GM19463 (cell line): ENCODE measurements at regions not wholly inside any gene's neighbourhood (a gene's known extent, or its start where the extent isn't known, plus 50 kb on each side); places are given as distances from the start of the nearest gene placed in this dataset.

ENCODE experiments used
- ATAC-seq: cut with Tn5 transposase; IDR thresholded peaks from one replicate; pipeline ENCODE4 v1.9.1; 2021; ENCODE audit warnings: mild to moderate bottlenecking, moderate library complexity; ENCODE audit not compliant: unreplicated experiment

- no peak for ATAC-seq
These were observed 1430.4 kb upstream of the LRRTM1 start for GRCh38 chr2:81734981-81735380.

- no peak for ATAC-seq
These were observed 1410.3 kb upstream of the LRRTM1 start for GRCh38 chr2:81714817-81715216.

- ATAC-seq = no peak
These were observed 1402.3 kb upstream of the LRRTM1 start for GRCh38 chr2:81706856-81707255.

DNA sequence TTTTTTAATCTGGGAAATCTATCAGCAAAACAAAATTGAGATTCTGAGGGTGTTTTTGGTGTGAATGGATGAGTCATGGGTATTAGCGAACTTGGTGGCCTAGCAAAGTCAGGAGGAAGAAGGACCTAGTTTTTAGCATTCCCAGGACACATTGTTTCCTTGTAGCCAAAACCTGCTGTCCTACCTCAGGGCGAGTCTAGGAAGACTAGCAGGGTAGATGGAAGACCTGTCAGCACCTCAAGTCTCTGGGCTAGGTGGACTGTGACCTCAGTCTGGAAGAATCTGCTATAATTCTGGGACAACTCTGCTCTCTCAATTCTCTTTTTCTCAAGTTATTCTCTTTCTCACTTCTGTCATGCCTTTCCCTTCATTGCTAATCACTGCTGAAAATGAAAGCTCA lies 1399.3 kb upstream of the LRRTM1 start:
- ATAC-seq = no peak

GRCh38 chr2:81692566-81692965 lies 1388.0 kb upstream of the LRRTM1 start:
- ATAC-seq = no peak

GRCh38 chr2:81675641-81676040 lies 1371.1 kb upstream of the LRRTM1 start:
- no peak for ATAC-seq

DNA sequence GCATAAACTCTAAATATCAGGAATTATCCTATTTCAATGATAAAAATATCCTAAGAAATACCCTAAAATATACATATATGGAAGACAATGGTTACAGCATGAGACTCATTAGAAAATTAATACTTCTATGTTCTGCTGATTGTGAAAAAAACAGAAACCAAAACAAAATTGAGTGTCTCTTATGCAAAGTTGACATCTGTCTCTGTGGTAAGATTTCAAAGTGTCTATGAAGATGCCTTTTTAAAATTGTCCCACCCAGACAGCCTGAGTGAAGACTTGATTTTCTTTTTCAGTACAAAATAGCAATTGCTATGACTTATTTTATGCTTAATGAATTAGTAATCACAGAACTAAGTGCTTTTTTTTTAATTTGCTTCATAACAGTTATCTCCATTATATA lies 1368.4 kb upstream of the LRRTM1 start:
- ATAC-seq = peak; percentile 63

DNA sequence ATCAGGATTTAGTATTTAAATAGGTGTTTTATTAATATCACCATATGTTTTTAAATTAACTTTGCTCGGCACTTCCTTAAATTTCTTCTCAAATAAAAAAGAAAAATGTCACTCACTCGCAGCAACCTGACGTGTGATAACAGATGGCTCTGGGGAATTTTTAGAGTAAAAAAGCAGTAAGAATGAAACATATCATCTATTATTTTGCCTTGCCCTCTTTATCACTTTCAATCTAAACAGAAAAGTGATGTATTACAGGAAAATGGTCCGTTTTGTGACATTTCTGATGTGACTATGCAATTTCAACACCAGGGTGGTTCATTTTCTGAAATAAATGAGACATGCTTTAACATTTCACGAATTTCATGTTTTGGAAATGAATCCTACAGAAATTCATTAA lies 1368.0 kb upstream of the LRRTM1 start:
- ATAC-seq = peak; percentile 45

DNA sequence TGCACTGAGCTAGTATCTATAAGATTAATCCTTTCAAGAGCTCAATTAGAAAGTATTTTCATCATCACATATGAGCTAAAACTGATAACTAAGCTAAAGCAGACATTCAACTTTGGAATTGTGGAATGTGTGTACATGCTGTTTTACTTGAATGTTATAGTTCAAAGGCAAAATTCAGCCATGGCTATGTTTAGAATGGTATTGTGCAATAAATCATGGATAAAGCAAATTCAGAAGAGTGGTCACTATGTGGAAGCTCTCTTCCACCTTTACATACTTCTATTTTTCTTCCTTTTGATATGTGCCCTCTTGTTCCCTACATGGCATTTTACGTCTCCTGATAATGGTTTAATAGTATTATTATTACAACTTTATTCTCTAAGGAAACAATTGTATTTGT lies 1366.3 kb upstream of the LRRTM1 start:
- no peak for ATAC-seq

DNA sequence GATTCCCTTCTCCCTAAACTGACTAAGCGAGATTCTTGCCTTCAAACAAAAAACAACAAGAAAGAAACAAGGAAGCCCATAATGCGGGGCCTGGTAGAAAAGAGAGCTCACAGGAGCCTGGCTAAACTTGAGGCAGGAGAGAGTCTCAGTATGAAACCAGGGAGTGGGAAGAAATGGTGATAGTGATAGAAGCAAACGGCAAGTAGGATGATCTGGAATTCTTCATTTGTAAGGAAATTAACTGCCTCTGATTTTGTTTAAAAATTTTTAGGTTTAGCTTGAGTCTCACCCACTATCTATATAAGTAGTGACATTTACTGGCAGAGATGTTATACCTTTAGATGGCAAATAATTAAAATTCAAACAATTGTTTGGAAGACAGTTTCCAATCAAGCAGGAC lies 1356.5 kb upstream of the LRRTM1 start:
- ATAC-seq = no peak

- no peak for ATAC-seq
These were observed 1353.7 kb upstream of the LRRTM1 start for GRCh38 chr2:81658227-81658626.

- no peak for ATAC-seq
These were observed 1345.8 kb upstream of the LRRTM1 start for GRCh38 chr2:81650048-81650971.

GRCh38 chr2:81648806-81649205 lies 1344.3 kb upstream of the LRRTM1 start:
- ATAC-seq = no peak

- ATAC-seq = no peak
These were observed 1343.8 kb upstream of the LRRTM1 start for GRCh38 chr2:81648370-81648769.

DNA sequence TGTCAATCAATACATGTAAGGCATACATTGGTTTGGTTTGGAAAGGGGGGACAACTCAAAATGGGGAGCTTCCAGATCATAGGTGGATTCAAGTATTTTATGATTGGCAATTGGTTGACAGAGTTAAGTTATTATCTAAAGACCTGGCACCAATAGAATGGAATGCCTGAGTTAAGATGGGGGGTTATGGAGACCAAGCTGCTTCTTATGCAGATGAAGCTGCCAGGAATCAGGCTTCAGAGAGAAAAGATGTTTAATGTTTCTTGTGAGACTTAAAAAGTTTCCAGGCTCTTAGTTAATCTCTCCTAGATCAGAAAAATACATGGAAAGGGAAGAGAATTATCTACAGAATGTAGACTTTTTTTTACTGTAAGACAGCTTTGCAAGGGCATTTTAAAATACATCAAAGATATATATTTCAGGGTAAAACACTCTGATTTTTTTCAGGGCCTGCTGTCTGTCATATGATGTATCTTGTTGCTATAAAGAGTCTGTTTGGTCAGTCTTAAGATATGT lies 1343.2 kb upstream of the LRRTM1 start:
- ATAC-seq = no peak

- peak; percentile 77 for ATAC-seq
These were observed 1341.3 kb upstream of the LRRTM1 start for GRCh38 chr2:81645745-81646301.

- ATAC-seq = no peak
These were observed 1339.6 kb upstream of the LRRTM1 start for GRCh38 chr2:81644189-81644588.

DNA sequence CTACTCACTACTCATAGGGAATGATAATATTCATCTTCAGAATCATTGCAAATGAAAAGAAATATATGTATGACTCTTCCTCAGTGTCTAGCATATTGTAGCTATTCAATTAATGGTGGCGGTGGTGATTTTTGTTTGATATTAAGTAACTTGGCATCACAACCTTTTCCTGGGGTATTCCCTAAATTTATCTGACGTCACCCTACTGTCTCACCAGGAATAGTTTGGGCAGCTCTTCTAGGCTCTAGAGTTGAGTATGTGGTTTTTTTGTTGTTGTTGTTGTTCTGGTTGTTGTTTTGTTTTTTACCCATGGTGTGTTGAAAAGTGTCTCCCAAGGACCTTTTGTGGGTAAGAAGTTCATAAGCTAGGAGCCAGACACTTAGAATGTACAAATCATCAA lies 1320.3 kb upstream of the LRRTM1 start:
- no peak for ATAC-seq

GRCh38 chr2:81600088-81600487 lies 1295.5 kb upstream of the LRRTM1 start:
- ATAC-seq = no peak

DNA sequence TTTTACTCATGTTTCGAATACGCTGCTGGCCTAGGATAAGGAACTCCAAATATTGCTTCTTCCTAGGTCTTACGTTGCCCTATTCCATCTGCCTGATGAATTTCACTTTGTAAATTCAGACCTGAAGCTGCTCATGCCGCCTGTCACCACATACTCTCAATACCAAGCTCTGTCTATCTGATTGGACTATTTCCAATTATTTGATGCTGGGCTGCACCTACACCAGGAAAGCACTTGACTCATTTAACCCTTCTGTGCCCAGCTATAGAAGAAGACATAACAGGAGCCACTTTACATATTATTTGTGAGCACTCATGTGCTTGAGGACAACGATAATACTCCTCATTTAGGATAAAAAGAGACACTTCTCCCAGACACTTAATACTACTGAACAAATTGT lies 1293.9 kb upstream of the LRRTM1 start:
- no peak for ATAC-seq

GRCh38 chr2:81589406-81589805 lies 1284.9 kb upstream of the LRRTM1 start:
- ATAC-seq = no peak
